ENCODE measurements at regions not wholly inside any gene's neighbourhood (a gene's known extent, or its start where the extent isn't known, plus 50 kb on each side); places are given as distances from the start of the nearest gene placed in this dataset.

GRCh38 chr4:189506080-189506479 is 434.6 kb upstream of the FRG1 start:
- no peak for TF ChIP-seq CTCF (IDR thresholded peaks at IDR 0.05)
- TF ChIP-seq POLR2A (IDR thresholded peaks at IDR 0.05), result no peak
